Neuron (in vitro differentiated cells): ENCODE measurements at regions not wholly inside any gene's neighbourhood (a gene's known extent, or its start where the extent isn't known, plus 50 kb on each side); places are given as distances from the start of the nearest gene placed in this dataset.

Source experiments
- H2AFZ ChIP-seq: one replicate; pipeline ENCODE4 v1.6.1; 2013; ENCODE audit warnings: low read depth, mild to moderate bottlenecking, inconsistent platforms, low read length, moderate library complexity
- H3K27me3 ChIP-seq: one replicate; pipeline ENCODE4 v1.6.1; 2013; ENCODE audit warnings: low read length; ENCODE audit not compliant: insufficient read depth
- H3K36me3 ChIP-seq: one replicate; pipeline ENCODE4 v1.6.1; 2013; ENCODE audit warnings: low read length; ENCODE audit not compliant: insufficient read depth
- H3K4me1 ChIP-seq: one replicate; pipeline ENCODE4 v1.6.1; 2013; ENCODE audit warnings: low read length; ENCODE audit not compliant: insufficient read depth
- H3K4me3 ChIP-seq: 2 replicates; pipeline ENCODE4 v1.5.1; 2013; ENCODE audit warnings: mild to moderate bottlenecking, low read length, moderate library complexity
- H3K9me3 ChIP-seq: one replicate; pipeline ENCODE4 v1.6.1; 2013; ENCODE audit warnings: low read length

GRCh38 chr18:67973916-67974315, 457.4 kb upstream of the DSEL start:
- no peak overlapping the region for H2AFZ ChIP-seq
- H3K9me3 ChIP-seq: no peaks in the 10 kb centered on the region
- no peaks in the 10 kb centered on the region for H3K36me3 ChIP-seq
- H3K4me1 ChIP-seq: no peaks in the 10 kb centered on the region
- H3K27me3 ChIP-seq: no peaks in the 10 kb centered on the region
- H3K4me3 ChIP-seq: no peak overlapping the region

GRCh38 chr18:67969458-67969857, 452.9 kb upstream of the DSEL start:
- no peak overlapping the region for H3K4me3 ChIP-seq
- H3K9me3 ChIP-seq: no peaks in the 10 kb centered on the region
- H3K4me1 ChIP-seq: no peaks in the 10 kb centered on the region
- no peaks in the 10 kb centered on the region for H3K36me3 ChIP-seq
- no peak overlapping the region for H2AFZ ChIP-seq
- H3K27me3 ChIP-seq: no peaks in the 10 kb centered on the region

- H3K9me3 ChIP-seq: no peaks in the 10 kb centered on the region
- peak overlapping the region; percentile 27 for H2AFZ ChIP-seq
- H3K36me3 ChIP-seq: no peaks in the 10 kb centered on the region
Observed at GRCh38 chr18:67966224-67966623, 449.7 kb upstream of the DSEL start.

GRCh38 chr18:67964462-67964861, 447.9 kb upstream of the DSEL start:
- H3K27me3 ChIP-seq: no peaks in the 10 kb centered on the region
- no peaks in the 10 kb centered on the region for H3K4me1 ChIP-seq
- no peaks in the 10 kb centered on the region for H3K9me3 ChIP-seq
- no peak overlapping the region for H3K4me3 ChIP-seq
- no peak overlapping the region for H2AFZ ChIP-seq
- no peaks in the 10 kb centered on the region for H3K36me3 ChIP-seq

More at GRCh38 chr18:67966224-67966623, 449.7 kb upstream of the DSEL start:
- no peaks in the 10 kb centered on the region for H3K4me1 ChIP-seq
- no peak overlapping the region for H3K4me3 ChIP-seq
- H3K27me3 ChIP-seq: no peaks in the 10 kb centered on the region

- H3K9me3 ChIP-seq: no peaks in the 10 kb centered on the region
- H3K36me3 ChIP-seq: no peaks in the 10 kb centered on the region
- H3K27me3 ChIP-seq: no peaks in the 10 kb centered on the region
- H2AFZ ChIP-seq: no peak overlapping the region
- no peak overlapping the region for H3K4me3 ChIP-seq
- H3K4me1 ChIP-seq: no peaks in the 10 kb centered on the region
Observed at GRCh38 chr18:67961701-67962440, 445.4 kb upstream of the DSEL start.

GRCh38 chr18:67957684-67958083, 441.2 kb upstream of the DSEL start:
- Histone ChIP-seq H3K9me3 (no peaks in the 10 kb centered on the region), H3K27me3 (no peaks in the 10 kb centered on the region), H3K4me1 (peaks cover 2% of the 10 kb centered on the region), H2AFZ (no peak overlapping the region), H3K36me3 (no peaks in the 10 kb centered on the region), H3K4me3 (no peak overlapping the region)

GRCh38 chr18:67954594-67954993, 438.1 kb upstream of the DSEL start:
- Histone ChIP-seq H3K9me3 (no peaks in the 10 kb centered on the region), H3K36me3 (no peaks in the 10 kb centered on the region), H2AFZ (peak overlapping the region; percentile 14), H3K4me1 (peaks cover 2% of the 10 kb centered on the region), H3K4me3 (no peak overlapping the region), H3K27me3 (no peaks in the 10 kb centered on the region)

- Histone ChIP-seq H2AFZ (no peak overlapping the region), H3K9me3 (no peaks in the 10 kb centered on the region), H3K27me3 (no peaks in the 10 kb centered on the region), H3K4me1 (peaks cover 2% of the 10 kb centered on the region), H3K4me3 (no peak overlapping the region), H3K36me3 (no peaks in the 10 kb centered on the region)
Observed at GRCh38 chr18:67951137-67951536, 434.6 kb upstream of the DSEL start.

- H3K4me3 ChIP-seq: no peak overlapping the region
- H3K36me3 ChIP-seq: no peaks in the 10 kb centered on the region
- H3K4me1 ChIP-seq: no peaks in the 10 kb centered on the region
Observed at GRCh38 chr18:67938660-67939059, 422.1 kb upstream of the DSEL start.

GRCh38 chr18:67935638-67936037, 419.1 kb upstream of the DSEL start:
- Histone ChIP-seq H3K4me1 (no peaks in the 10 kb centered on the region), H3K36me3 (no peaks in the 10 kb centered on the region), H3K9me3 (no peaks in the 10 kb centered on the region), H3K4me3 (no peak overlapping the region), H3K27me3 (no peaks in the 10 kb centered on the region), H2AFZ (no peak overlapping the region)

More at GRCh38 chr18:67938660-67939059, 422.1 kb upstream of the DSEL start:
- H3K9me3 ChIP-seq: no peaks in the 10 kb centered on the region
- H3K27me3 ChIP-seq: no peaks in the 10 kb centered on the region
- no peak overlapping the region for H2AFZ ChIP-seq

GRCh38 chr18:67933271-67933670, 416.8 kb upstream of the DSEL start:
- H3K4me3 ChIP-seq: no peak overlapping the region
- H3K4me1 ChIP-seq: no peaks in the 10 kb centered on the region
- H2AFZ ChIP-seq: no peak overlapping the region
- no peaks in the 10 kb centered on the region for H3K36me3 ChIP-seq
- H3K27me3 ChIP-seq: no peaks in the 10 kb centered on the region
- no peaks in the 10 kb centered on the region for H3K9me3 ChIP-seq

GRCh38 chr18:67932271-67932670, 415.8 kb upstream of the DSEL start:
- Histone ChIP-seq H3K4me3 (no peak overlapping the region), H3K9me3 (no peaks in the 10 kb centered on the region), H3K36me3 (no peaks in the 10 kb centered on the region), H2AFZ (no peak overlapping the region), H3K4me1 (no peaks in the 10 kb centered on the region), H3K27me3 (no peaks in the 10 kb centered on the region)

GRCh38 chr18:67926929-67927864, 410.7 kb upstream of the DSEL start:
- Histone ChIP-seq H3K4me3 (no peak overlapping the region), H3K36me3 (no peaks in the 10 kb centered on the region), H3K27me3 (no peaks in the 10 kb centered on the region)

More at GRCh38 chr18:67926929-67927864, 410.7 kb upstream of the DSEL start:
- H2AFZ ChIP-seq: no peak overlapping the region
- H3K4me1 ChIP-seq: no peaks in the 10 kb centered on the region
- no peaks in the 10 kb centered on the region for H3K9me3 ChIP-seq
